ENCODE measurements at regions not wholly inside any gene's neighbourhood (a gene's known extent, or its start where the extent isn't known, plus 50 kb on each side); places are given as distances from the start of the nearest gene placed in this dataset.
"Not testable (repeated sequence)": the region's sequence is repeated elsewhere in the genome, so short reads cannot be mapped to it uniquely, and the experiment has no call there.

DNA sequence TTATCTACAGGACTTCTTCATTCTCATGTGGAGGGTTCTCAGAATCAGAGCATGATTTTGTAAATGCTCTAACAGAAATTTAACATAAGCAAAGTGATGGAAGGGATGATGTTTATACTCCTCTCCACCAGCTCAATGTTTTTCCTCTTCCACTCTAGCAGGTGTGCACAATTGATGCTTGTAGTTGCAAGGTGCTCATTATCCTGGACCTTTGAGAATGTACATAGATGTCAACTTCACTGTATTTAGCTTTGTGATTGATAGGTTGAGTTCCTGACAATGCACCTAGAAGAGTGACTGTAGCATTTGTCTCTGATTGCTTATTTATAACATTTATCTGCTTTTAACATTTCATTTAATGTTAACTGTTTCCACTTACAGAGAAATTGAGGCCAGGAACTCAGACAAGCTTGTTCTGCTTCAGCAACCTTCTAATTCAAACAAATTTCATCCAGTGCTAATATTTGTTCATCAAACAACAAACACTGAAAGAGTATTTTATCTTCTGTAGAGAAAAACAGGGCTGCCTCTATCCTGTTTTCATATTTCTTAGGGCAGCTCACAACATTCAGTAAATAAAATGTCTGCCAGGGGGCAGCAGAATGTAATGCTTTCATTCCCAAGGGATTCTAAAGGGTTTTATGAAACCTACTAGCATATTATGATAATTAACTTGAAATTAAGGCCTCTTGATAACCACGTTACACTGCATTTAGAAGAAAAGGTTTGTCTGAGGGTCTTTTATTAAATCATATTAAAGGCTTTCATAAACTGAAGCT lies 127.9 kb upstream of the NOL4 start:
- no peak for DNase-seq (ENCODE audit: low read depth, low spot score)

DNA sequence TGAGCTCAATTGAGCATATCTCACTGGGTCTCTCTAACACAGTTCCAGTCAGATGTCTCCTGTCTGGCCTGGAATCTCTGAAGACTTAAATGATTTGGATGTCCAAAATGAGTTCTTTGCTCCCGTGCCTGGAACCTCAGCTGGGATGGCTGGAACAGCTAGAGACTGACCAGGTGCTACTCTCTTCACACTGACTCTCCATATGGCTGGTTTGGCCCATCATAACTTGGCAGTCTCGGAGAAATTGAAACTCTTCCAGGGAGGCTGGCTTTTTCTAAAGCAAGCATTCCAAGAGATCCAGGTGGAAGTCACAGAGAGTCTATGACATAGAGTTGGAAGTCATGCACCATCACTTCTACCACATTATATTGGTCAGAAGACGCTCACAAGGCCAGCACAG lies 129.6 kb upstream of the NOL4 start:
- no peak for DNase-seq (ENCODE audit: low read depth, low spot score)

DNA sequence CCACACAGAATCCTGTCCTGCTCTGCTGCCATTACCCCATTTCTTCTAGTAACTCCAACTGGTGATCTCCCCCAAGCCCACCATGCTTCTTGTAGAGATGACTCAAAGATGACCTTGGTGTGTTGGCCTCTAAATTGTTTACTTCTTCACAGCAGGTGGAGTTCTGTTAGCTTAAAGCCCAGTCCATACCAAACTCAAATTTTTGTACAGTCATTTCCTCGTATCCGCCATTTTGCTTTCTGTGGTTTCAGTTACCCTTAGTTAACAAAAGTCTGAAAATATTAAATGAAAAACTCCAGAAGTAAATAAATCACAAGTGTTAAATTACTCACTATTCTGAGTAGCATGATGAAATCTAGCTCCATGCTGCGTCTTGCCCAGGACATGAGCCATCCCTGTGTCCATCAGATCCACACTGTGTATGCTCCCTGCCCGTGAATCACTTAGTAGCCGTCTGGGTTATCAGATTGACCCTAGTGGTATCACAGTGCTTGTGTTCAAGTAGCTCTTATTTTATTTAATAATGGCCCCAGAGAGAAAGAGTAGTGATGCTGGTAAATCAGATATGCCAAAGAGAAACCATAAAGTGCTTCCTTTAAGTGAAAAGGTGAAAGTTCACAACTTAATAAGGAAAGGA lies 133.3 kb upstream of the NOL4 start:
- DNase-seq (ENCODE audit: low read depth, low spot score) = no peak

DNA sequence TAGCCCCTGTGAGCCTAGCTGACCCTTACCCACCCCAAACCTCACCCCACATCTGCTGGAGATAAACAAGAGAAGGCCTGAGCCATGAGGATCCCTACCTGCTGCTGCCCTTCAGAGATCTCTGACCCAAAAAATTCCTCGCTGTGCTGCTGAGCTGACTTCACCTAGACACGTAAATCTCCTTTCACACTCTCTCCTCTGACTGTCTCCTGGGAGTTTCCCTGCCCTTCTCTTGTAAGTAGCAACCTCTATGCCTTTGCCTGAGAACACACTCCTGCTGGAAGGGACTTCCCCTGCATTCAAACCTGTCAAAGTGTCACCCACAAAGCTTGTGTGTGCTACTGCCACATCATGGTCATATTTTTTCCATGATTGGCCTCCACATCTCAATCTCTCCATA lies 134.2 kb upstream of the NOL4 start:
- no peak for DNase-seq (ENCODE audit: low read depth, low spot score)

DNA sequence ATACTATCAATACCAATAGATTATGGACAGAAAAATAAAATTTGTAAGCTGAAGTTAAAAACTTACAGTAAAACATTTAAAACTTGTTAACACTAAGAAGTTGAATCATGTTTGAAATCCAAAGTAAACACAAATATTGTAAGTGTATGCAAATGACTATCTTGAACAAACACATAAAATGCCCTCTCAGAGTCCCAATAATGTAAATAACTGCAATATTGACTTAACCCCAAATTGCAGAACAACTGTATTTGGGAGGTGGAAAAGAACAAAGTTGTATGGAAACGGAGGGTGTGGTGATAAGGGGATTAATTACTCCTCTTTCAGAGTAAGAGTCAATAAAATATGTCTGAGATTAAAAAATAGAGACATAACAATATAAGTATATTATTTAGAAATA lies 140.0 kb upstream of the NOL4 start:
- DNase-seq (ENCODE audit: low read depth, low spot score) = no peak

DNA sequence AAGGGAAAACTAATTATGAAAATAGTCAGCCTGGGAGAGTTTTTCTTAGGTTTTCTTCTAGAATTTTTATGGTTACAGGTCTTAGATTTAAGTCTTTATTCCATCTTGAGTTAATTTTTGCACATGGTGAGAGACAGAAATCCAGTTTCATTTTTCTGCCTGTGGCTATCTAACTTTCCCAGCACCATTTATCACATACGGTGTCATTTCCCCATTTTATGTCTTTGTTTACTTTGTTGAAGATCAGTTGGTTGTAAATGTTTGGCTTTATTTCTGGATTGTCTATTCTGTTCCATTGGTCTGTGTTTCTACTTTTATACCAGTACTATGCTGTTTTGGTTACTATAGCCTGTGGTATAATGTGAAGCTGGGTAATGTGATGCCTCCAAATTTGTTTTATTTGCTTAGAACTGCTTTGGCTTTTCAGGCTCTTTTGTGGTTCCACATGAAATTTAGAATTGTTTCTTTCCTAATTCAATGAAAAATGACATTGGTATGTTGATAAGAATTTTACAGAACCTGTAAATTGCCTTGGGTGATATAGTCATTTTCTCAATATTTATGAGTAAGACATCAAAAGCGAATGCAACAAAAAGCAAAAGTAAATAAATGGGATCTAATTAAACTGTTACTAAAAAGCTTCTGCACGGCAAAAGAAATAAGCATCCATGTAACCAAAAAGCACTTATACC lies 146.1 kb upstream of the NOL4 start:
- no peak for DNase-seq (ENCODE audit: low read depth, low spot score)

DNA sequence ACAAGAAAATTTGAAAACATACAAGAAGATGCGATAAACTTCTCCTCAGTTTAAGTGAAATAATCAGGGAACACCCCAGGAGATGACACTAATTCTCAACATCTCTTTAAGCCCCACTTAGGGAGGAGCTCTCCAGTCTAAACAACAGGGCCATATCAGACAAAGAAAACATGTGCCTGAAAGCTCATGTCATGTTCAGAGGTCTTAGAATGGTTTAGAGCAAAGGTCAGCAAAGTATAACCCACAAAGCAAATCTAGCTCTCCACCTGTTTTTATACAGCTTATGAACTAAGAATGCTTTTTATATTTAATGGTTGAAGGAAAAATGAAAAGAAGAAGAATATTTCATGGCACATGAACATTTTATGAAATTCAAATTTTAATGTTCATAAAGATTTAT lies 155.6 kb upstream of the NOL4 start:
- no peak for DNase-seq (ENCODE audit: low read depth, low spot score)

DNA sequence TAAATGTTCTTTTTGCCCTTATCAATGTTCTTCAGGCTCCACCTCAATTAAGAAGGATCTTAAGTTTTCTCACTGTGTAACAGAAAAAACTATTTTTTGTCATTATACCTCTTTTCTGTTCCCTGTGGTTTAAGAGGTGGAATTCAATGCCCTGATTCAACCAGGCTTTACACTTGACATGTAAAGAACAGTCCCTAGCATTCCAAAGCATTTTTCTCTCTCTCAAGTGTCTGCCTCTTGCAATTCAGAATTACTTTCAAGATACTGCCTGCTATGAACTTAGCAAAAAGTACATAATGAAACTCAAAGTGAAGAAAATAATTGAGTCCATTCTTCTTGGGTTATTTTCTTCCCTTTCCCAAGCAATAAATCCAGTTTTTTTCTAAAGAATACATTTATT lies 160.6 kb upstream of the NOL4 start:
- DNase-seq (ENCODE audit: low read depth, low spot score) = no peak

DNA sequence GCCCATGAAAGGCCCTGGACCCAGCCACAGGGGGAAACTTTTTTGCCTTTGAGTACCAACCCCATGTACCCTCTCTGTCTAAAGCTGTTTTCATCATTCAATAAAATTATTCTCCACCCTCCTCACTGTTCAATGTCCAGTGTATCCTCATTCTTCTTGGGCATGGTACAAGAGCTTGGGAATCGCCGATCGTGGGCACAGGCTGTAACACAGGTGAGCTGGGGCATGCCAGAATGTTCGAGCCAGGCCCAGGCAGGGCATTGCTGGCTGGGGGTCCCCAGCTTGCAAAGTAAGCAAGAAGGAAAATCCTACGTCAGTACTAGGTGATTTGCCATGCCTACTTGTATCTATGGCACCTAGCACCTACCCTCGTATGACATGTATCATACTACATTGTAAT lies 162.1 kb upstream of the NOL4 start:
- DNase-seq (ENCODE audit: low read depth, low spot score) = no peak

DNA sequence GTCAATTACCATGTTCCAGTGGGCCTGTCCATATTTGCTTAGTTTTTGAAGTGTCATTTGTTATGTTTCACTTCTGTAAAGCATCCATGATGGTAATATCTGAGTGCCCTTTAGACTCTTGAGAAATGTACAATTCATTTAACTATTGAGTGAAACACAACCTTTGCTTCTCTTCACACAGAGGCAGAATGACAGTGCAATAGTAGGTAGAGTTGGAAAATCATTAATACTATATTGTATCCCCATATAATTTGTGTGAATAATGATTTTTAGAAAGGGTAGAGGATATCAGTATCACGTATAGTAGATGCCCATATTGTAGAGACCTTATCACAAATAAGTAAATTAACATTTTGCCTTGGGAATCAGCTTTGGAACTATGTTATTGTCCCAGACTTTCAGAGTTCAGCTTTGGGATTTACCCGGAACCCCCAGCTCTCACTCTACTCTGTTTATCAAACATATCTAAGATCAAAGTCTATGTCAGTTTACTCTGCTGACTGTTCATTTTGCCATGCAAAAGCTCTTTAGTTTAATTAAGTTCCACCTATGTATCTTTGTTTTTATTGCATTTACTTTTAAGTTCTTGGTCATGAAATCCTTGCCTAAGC lies 172.7 kb upstream of the NOL4 start:
- no peak for DNase-seq (ENCODE audit: low read depth, low spot score)

DNA sequence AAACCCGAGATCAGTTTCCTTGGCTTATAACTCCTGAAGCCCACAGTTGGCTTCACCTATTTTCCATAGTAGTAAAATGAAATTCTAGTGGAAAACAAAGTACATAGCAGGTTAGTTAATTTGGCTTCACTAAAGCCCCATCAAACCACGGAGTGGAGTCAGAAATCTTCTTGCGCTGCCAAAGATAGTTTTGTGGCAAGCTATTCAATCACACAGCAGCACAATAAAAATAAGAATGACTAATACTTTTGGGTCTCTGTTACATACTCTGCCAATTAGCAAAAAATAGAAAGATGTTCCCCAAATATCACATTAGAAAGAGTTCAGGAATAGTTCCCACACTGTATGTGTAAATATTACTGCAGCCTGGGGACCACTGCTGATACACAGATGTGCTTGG lies 175.2 kb upstream of the NOL4 start:
- DNase-seq (ENCODE audit: low read depth, low spot score) = no peak

DNA sequence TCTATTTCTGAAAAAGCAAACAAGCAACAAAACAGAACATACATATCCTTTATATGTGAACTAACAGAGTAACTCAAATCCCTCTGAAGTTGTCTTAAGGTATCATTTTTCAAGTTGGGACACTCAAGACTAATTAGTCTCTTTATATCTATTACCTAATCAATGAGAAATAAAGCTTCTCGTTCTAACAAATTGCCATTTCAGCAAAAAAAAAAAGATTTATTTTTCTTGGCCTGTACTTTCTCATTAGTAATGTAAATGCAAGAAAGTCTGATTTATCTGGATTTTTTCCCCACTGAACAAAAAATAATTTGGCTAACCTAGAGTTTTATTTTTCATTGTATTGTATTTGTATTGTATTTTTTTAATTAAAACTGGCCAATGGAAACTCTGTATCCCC lies 176.1 kb upstream of the NOL4 start:
- no peak for DNase-seq (ENCODE audit: low read depth, low spot score)

DNA sequence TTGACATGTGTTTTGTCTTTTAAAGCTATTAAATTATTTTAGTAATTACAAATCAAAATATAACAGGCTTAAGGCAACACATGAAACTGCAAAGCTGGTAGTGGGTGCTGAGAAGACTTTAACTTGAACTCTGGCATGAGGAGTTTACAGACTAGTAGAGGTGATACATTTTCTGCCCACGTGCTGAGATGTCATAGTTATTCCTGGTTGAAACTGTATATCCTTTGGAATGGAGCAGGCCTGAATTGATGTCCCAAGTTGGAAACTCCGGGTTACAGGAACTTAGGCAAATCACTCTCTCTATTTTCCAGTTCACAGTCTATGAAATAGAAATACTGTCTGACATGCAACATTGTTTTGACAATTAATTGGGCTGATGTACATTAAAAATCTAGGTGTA lies 177.1 kb upstream of the NOL4 start:
- no peak for DNase-seq (ENCODE audit: low read depth, low spot score)

DNA sequence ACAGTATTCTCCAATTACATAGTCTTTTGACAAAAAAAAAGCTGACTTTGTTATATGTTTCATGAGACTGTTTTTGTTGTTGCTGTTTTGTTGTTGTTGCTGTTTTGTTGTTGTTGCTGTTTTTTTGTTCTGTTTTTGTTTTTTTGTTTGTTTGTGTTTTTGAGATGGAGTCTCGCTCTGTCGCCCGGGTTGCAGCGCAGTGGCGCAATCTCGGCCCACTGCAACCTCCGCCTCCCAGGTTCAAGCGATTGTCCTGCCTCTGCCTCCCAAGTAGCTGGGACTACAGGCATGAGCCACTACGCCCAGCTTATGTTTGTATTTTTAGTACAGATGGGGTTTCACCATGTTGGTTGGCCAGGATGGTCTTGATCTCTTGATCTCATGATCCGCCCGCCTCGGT lies 182.8 kb upstream of the NOL4 start:
- not testable (repeated sequence) for DNase-seq (ENCODE audit: low read depth, low spot score)

DNA sequence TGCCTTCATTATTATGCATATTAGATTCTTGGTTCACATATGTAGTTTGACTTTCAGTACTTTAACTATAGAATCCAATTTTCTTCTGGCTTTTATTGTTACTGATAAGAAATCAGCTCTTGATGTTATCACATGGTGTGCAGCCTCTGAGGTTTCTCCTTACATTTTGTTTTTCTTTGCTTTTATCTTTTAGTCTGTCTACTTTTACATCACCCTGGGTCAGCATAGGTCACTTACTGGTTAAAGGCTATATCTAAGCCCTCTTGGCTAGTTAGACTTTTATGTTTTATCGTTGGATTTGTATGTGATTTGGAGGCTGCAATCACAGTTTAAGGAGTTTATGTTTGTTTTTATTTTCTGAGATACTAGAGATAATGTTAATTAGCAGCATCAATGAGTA lies 187.2 kb upstream of the NOL4 start:
- DNase-seq (ENCODE audit: low read depth, low spot score) = no peak

DNA sequence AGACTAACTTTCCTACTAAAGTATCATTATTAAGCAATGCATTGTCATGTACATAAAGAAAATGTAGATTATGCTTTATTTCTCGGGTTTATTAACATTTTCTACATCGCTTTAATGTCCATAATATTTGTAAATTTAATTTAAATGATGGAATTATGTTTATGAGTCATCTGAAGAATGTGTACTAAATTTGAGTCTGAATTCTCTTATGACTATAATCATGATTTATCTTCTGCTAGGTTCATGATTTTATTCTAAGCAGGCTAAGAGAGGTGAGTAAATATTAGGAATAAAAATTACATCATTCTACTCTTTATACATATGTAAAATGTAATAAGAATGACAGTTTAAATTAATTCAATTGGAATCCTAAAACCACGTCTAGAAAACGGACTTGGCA lies 206.3 kb upstream of the NOL4 start:
- DNase-seq (ENCODE audit: low read depth, low spot score) = no peak

DNA sequence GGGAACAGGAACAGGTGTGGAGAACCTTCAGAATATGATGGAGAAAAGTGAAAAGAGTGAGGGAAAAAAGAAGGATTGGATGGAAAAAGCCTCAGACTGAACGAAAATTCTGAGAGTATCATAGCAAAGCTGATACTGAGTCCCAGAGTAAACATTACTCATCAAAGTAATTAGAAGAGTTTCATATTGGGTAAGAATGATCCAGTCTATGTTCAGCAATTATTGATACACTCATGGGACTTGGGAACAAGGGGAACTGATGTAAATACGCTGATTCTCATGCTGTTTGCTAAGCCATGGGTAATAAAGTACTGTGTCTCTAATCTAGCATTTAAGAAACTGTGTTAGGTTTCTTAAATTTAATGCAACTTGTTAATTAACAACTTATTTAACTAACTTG lies 219.9 kb upstream of the NOL4 start:
- DNase-seq (ENCODE audit: low read depth, low spot score) = no peak

DNA sequence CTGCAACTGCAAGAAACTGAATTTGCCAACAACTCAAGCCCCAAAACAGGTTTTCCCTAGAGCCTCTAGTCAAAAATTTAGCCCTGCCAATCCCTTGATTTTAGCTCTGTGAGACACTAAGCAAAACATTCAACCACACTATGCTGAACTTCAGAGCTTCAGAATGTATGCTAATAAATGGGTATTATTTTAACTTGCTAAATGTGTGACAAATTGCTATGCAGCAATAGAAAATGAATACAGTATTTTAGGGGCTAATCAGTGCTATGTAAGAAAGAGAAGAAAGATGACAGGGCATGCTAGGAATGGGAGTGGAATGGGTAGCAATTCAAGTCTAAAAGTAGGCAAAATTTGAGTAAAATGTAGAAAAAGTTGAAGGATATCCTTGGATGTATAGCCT lies 223.9 kb upstream of the NOL4 start:
- no peak for DNase-seq (ENCODE audit: low read depth, low spot score)

DNA sequence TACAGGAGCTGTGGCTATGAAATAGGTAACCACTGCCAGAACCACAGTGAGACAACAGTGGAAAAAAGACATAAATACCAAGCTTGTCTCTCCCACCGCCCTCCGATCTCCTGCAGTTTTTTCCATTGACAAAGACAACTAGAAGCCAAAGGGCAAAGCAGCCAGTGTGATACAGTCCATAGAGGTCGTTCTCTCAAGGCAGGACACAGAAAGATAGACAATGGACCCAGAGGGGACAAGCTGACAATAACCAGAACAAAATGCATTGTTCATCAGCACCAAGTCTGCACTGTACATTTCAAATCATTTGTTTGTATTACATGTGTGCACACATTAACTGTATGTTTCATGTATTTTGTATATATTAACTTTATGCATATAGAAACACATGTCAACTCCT lies 233.0 kb upstream of the NOL4 start:
- DNase-seq (ENCODE audit: low read depth, low spot score) = no peak

DNA sequence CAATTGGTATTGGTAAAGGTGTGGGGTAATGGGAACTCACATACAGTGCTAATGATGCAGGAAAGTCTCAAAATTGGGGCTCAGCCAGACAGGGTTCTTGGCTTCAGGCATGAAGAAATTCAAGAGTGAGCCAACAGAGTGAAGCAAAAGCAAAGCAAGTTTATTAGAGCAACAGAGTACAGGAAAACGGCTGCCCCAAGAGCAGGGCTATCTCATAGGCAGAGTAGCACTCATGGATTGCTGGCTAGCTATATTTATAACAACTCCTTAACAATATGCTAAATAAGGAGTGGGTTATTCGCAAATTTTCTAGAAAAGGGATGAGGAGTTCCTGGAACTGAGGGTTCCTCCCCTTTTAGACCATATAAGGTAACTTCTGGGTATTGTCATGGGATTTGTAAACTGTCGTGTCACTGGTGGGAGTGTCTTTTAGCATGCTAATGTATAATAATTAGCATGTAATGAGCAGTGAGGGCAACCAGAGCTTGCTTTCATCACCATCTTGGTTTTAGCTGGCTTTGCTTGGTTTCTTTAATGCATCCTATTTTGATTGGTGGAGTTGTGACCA lies 233.8 kb upstream of the NOL4 start:
- no peak for DNase-seq (ENCODE audit: low read depth, low spot score)

DNA sequence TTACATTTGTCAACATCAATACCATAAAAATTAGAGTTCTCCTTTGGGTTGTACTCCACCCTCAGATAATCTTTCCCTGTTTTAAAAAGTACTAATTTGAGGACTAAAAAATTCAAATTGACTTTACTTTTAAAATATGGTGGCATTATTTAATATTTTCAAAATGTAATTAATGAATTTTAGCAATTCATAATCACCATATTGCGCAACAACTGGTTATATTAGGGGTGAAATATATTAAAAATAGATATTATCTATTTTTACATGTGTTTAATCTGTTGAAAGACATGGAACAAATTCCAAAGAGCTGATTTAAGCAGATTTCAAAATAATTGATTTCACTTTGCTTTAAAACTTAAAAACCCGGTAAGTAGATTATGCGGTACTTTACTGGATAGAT lies 236.6 kb upstream of the NOL4 start:
- DNase-seq (ENCODE audit: low read depth, low spot score) = no peak

DNA sequence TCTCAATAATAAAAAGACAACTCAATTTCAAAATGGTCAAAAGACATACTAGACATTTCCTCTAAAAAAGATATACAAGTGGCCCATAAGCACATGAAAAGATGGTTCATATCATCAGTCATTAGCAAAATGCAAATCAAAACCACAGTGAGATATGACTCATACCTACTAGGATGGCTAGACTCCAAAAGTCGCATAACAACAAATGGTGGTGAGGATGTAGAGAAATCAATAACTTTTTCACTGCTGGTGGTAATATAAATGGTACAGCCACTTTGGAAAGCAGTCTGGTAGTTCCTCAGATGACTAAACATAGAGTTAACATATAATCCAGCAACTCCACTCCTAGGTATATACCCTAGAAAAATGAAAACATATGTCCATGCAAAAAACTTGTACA lies 242.3 kb upstream of the NOL4 start:
- no peak for DNase-seq (ENCODE audit: low read depth, low spot score)

Data from smooth muscle cell of the brain vasculature (primary cell).